T-cell (primary cell): ENCODE measurements at regions not wholly inside any gene's neighbourhood (a gene's known extent, or its start where the extent isn't known, plus 50 kb on each side); places are given as distances from the start of the nearest gene placed in this dataset.

ENCODE experiments used
- ATAC-seq, 4 experiments: fragments of 200-7000 bp in 3 of 4; fragments of 150-1000 bp in 1 of 4; cut with Tn5 transposase; replicated peaks in 1 of 4; 1 replicate in 3 of 4; 2 replicates in 1 of 4; pipeline ENCODE4 v1.10.0; 2021; ENCODE audit warnings: moderate library complexity in 3 of 4, mild to moderate bottlenecking in 2 of 4, moderate number of reproducible peaks in 1 of 4
- CTCF ChIA-PET, 2 donors: fragments of 300-600 bp; sonication (Branson Sonifier 250); formaldehyde crosslinking; loops; one replicate each; lab custom pipeline; 2022; ENCODE audit warnings: antibody characterized with exemption in 2 of 2; lab: Charles Lee
- POLR2A ChIA-PET, 2 donors: fragments of 300-600 bp; sonication (Branson Sonifier 250); formaldehyde crosslinking; loops; one replicate each; lab custom pipeline; 2022; ENCODE audit warnings: antibody characterized with exemption in 2 of 2; lab: Charles Lee
- DNase-seq, 35 experiments: peaks; one replicate each; pipeline versions ENCODE4 v3.0.0 to v3.0.0-alpha.2; 2013 to 2023
- H3K27ac ChIP-seq: one replicate; pipeline ENCODE4 v1.5.1; 2013; ENCODE audit warnings: low read length
- H3K27me3 ChIP-seq, 2 experiments: replicated peaks in 1 of 2; 1 replicate in 1 of 2; 2 replicates in 1 of 2; pipeline versions ENCODE4 v1.6.1 to v1.7.0; 2013; ENCODE audit warnings: low read length in 1 of 2, mixed read lengths in 1 of 2; ENCODE audit not compliant: control insufficient read depth in 2 of 2, insufficient read depth in 2 of 2; ENCODE audit errors: extremely low read depth in 1 of 2
- H3K36me3 ChIP-seq, 2 donors: 1 replicate in 1 of 2; 2 replicates in 1 of 2; pipeline versions ENCODE4 v1.6.1 to v1.7.0; 2013; ENCODE audit warnings: low read length in 1 of 2; ENCODE audit not compliant: control insufficient read depth in 2 of 2, insufficient read depth in 1 of 2; ENCODE audit errors: extremely low read depth in 1 of 2
- H3K4me1 ChIP-seq, 2 experiments: 1 replicate in 1 of 2; 2 replicates in 1 of 2; pipeline versions ENCODE4 v1.6.1 to v1.7.0; 2013; ENCODE audit warnings: low read length in 2 of 2, mixed read lengths in 1 of 2; ENCODE audit not compliant: insufficient read depth in 2 of 2, control insufficient read depth in 1 of 2; ENCODE audit errors: extremely low read depth in 1 of 2
- H3K4me3 ChIP-seq, 2 donors: 1 replicate in 1 of 2; 2 replicates in 1 of 2; pipeline versions ENCODE4 v1.5.1 to v1.7.0; 2013; ENCODE audit warnings: mild to moderate bottlenecking in 2 of 2, low read length in 1 of 2, moderate library complexity in 1 of 2; ENCODE audit not compliant: control insufficient read depth in 1 of 2; ENCODE audit errors: extremely low read depth in 1 of 2
- H3K9me3 ChIP-seq: 2 replicates; pipeline ENCODE4 v1.7.0; 2013
- H3K27ac Mint-ChIP-seq, 2 donors: one replicate each; pipeline ENCODE4 v1.8.0; 2020 to 2021; ENCODE audit warnings: mild to moderate bottlenecking in 2 of 2, mixed read lengths in 2 of 2
- H3K27me3 Mint-ChIP-seq, 2 donors: one replicate each; pipeline ENCODE4 v1.8.0; 2021 to 2022; ENCODE audit warnings: mixed read lengths in 2 of 2
- H3K36me3 Mint-ChIP-seq: one replicate; pipeline ENCODE4 v1.8.0; 2021; ENCODE audit warnings: mixed read lengths
- H3K4me1 Mint-ChIP-seq, 3 donors: one replicate each; pipeline ENCODE4 v1.8.0; 2020 to 2022; ENCODE audit warnings: mixed read lengths in 3 of 3, mild to moderate bottlenecking in 1 of 3
- H3K4me3 Mint-ChIP-seq, 3 donors: one replicate each; pipeline ENCODE4 v1.8.0; 2020 to 2022; ENCODE audit warnings: mild to moderate bottlenecking in 3 of 3, mixed read lengths in 3 of 3, moderate library complexity in 3 of 3
- H3K9me3 Mint-ChIP-seq, 3 donors: one replicate each; pipeline ENCODE4 v1.8.0; 2020 to 2022; ENCODE audit warnings: mixed read lengths in 3 of 3
- WGBS: methylation state at CpG from one replicate; pipeline ENCODE4 v1.1.5; 2013; ENCODE audit warnings: missing lambda C conversion rate; ENCODE audit not compliant: insufficient coverage; 5-methylcytosine and 5-hydroxymethylcytosine counted together

DNA sequence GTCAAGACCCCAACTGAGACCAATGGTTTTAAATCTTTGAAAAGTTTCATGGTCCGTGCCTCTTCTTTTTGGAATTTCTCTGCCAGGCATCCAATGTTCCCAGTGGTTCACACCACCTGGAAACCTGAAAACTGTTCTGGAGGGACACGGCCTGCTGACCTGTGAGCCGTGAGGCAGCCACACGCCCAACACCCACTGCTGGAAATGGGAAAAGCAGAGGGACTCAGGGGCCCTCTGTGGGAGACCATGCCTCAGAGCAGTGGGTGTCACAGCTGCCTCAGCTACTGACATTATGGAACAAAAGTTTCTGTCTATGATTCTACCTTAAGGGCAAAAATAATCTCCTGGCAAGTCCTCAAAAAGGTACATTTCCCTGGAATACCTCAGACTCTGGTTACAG lies 70.4 kb upstream of the VIPR2 start:
- POLR2A ChIA-PET: no interaction called here
- no peaks in the 10 kb centered on the region for H3K27me3 Mint-ChIP-seq

DNA sequence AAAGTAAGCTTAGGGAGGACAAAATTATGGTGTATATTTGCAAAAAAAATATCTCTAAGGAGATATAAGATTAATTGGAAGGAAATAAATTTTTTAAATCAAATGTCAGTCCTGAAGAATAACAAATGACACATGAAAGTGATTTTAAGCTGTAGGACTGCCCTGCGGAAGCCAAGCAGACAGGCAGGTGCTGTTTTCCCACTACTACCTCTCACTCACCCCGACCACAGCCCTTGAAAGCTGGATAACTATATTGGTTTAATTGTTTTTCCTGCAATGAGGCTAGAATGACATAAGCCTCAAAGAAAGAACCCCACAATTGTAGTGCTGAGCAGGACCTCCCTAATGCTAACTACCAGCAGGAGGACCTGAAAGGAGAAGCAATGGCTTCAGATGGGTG lies 68.6 kb upstream of the VIPR2 start:
- H3K4me1 Mint-ChIP-seq: peaks cover 4 to 5% (median 5%) of the 10 kb centered on the region in 3 donors
- H3K27ac Mint-ChIP-seq: no peak overlapping the region
- H3K27me3 ChIP-seq: peaks cover 0 to 2% of the 10 kb centered on the region in 2 experiments
- CTCF ChIA-PET: no interaction called here
- H3K9me3 Mint-ChIP-seq: no peaks in the 10 kb centered on the region
- POLR2A ChIA-PET: no interaction called here
- no peak overlapping the region for H3K4me3 ChIP-seq
- no peaks in the 10 kb centered on the region for H3K27me3 Mint-ChIP-seq
- ATAC-seq (no peak), DNase-seq (no peak)
- no peaks in the 10 kb centered on the region for H3K9me3 ChIP-seq
- H3K4me3 Mint-ChIP-seq: no peak overlapping the region
- H3K36me3 Mint-ChIP-seq: no peaks in the 10 kb centered on the region
- no peak overlapping the region for H3K27ac ChIP-seq
- H3K36me3 ChIP-seq: no peaks in the 10 kb centered on the region
- peaks cover 11 to 19% of the 10 kb centered on the region in 2 experiments for H3K4me1 ChIP-seq
- WGBS: no CpG with 5 or more reads among the region's 2 CpGs

More for the DNA sequence above, 70.4 kb upstream of the VIPR2 start:
- Mint-ChIP-seq H3K27ac (no peak overlapping the region), H3K4me1 (peaks cover 4 to 5% (median 4%) of the 10 kb centered on the region in 3 donors), H3K36me3 (no peaks in the 10 kb centered on the region), H3K9me3 (no peaks in the 10 kb centered on the region), H3K4me3 (no peak overlapping the region)
- DNase-seq: no peak
- WGBS: 90% methylated on average over 4 of the region's 4 CpGs
- H3K9me3 ChIP-seq: no peaks in the 10 kb centered on the region
- peaks cover 0 to 2% of the 10 kb centered on the region in 2 experiments for H3K27me3 ChIP-seq
- H3K4me3 ChIP-seq: no peak overlapping the region
- H3K36me3 ChIP-seq: no peaks in the 10 kb centered on the region
- CTCF ChIA-PET: no interaction called here
- H3K27ac ChIP-seq: no peak overlapping the region
- peaks cover 2 to 3% of the 10 kb centered on the region in 2 experiments for H3K4me1 ChIP-seq
- ATAC-seq: no peak

DNA sequence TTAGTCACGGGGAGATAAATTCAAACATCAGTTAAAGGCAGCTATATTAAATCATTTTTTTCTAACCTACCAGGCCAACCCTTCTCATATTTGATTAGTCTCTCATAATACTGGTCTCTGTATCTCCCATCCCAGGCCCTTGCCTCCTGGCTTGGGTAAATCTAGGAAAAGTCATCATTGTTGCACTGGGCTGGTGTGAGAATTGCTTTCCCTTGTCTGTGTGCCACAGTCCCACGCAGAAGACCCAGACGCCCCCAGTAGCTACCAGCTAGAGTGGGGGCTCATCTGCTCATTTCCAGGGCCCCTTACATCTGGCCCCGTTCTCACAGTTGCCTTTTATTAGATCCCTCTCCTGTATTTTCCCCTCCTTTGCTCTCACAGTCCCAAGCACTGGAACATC lies 67.6 kb upstream of the VIPR2 start:
- WGBS: 90% methylated on average over 1 of the region's 4 CpGs
- no peaks in the 10 kb centered on the region for H3K27me3 Mint-ChIP-seq
- CTCF ChIA-PET: no interaction called here

DNA sequence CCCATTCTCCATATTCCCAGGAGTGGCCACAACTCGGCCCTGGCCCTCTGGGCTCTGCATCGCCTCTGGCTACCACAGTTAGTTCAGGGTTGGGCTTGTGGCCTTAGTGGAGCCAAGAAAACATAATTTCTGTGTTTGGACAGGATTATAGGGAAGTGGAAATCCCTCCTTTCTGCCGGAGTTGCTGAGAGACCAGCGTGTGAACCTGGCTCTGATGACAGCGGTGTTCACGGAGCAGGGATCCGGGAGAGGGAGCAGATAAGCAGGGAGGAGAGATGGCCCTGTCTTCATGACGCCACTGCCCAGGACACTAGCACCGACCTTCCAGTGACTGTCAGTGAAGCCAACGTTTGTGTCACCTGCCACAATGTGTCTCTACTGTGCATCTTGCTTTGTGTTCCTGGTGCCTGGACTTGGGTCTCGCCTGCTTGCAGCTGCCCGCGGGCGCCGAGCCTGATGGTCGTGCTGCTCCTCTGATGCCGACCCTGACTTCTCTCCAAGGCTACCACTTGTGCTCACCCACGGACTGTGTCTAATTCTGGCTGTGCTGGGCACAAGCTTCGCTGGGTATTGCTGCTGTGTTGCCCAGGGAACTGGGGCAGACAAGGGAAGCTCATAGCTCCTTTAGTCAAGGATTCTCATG lies 67.0 kb upstream of the VIPR2 start:
- H3K9me3 ChIP-seq: no peaks in the 10 kb centered on the region
- no peak overlapping the region for H3K27ac ChIP-seq
- H3K27ac Mint-ChIP-seq: no peak overlapping the region
- no peaks in the 10 kb centered on the region for H3K27me3 Mint-ChIP-seq
- H3K9me3 Mint-ChIP-seq: no peaks in the 10 kb centered on the region
- 90% methylated on average over 18 of the region's 19 CpGs for WGBS
- ChIA-PET CTCF (no interaction called here), POLR2A (no interaction called here)
- H3K36me3 Mint-ChIP-seq: no peaks in the 10 kb centered on the region
- no peak for DNase-seq
- no peaks in the 10 kb centered on the region for H3K36me3 ChIP-seq
- H3K27me3 ChIP-seq: no peaks in the 10 kb centered on the region
- H3K4me1 Mint-ChIP-seq: peaks cover 4 to 5% (median 5%) of the 10 kb centered on the region in 3 donors
- H3K4me3 ChIP-seq: no peak overlapping the region
- peaks cover 25 to 35% of the 10 kb centered on the region in 2 experiments for H3K4me1 ChIP-seq
- no peak for ATAC-seq
- H3K4me3 Mint-ChIP-seq: no peak overlapping the region

More for the DNA sequence above, 67.6 kb upstream of the VIPR2 start:
- H3K27me3 ChIP-seq: peaks cover 0 to 2% of the 10 kb centered on the region in 2 experiments
- H3K36me3 ChIP-seq: no peaks in the 10 kb centered on the region
- peaks cover 21 to 29% of the 10 kb centered on the region in 2 experiments for H3K4me1 ChIP-seq
- no peaks in the 10 kb centered on the region for H3K36me3 Mint-ChIP-seq
- no peak overlapping the region for H3K27ac Mint-ChIP-seq
- H3K27ac ChIP-seq: no peak overlapping the region
- POLR2A ChIA-PET: no interaction called here
- peaks cover 4 to 5% (median 5%) of the 10 kb centered on the region in 3 donors for H3K4me1 Mint-ChIP-seq
- DNase-seq (no peak), ATAC-seq (no peak)
- no peaks in the 10 kb centered on the region for H3K9me3 ChIP-seq
- no peak overlapping the region for H3K4me3 ChIP-seq
- H3K4me3 Mint-ChIP-seq: no peak overlapping the region
- H3K9me3 Mint-ChIP-seq: no peaks in the 10 kb centered on the region

GRCh38 chr7:159210581-159211235 lies 66.0 kb upstream of the VIPR2 start:
- no peaks in the 10 kb centered on the region for H3K36me3 Mint-ChIP-seq
- H3K36me3 ChIP-seq: no peaks in the 10 kb centered on the region
- no peak overlapping the region for H3K4me3 Mint-ChIP-seq
- H3K27me3 Mint-ChIP-seq: no peaks in the 10 kb centered on the region
- no peak overlapping the region for H3K27ac ChIP-seq
- no peak overlapping the region for H3K27ac Mint-ChIP-seq
- H3K9me3 ChIP-seq: no peaks in the 10 kb centered on the region
- H3K9me3 Mint-ChIP-seq: no peaks in the 10 kb centered on the region
- peaks cover 5 to 7% (median 7%) of the 10 kb centered on the region in 3 donors for H3K4me1 Mint-ChIP-seq
- ChIA-PET POLR2A (no interaction called here), CTCF (no interaction called here)
- DNase-seq: no peak
- peaks cover 25 to 37% of the 10 kb centered on the region in 2 experiments for H3K4me1 ChIP-seq
- no CpG with 5 or more reads among the region's 1 CpG for WGBS
- ATAC-seq: no peak
- no peak overlapping the region for H3K4me3 ChIP-seq
- no peaks in the 10 kb centered on the region for H3K27me3 ChIP-seq

DNA sequence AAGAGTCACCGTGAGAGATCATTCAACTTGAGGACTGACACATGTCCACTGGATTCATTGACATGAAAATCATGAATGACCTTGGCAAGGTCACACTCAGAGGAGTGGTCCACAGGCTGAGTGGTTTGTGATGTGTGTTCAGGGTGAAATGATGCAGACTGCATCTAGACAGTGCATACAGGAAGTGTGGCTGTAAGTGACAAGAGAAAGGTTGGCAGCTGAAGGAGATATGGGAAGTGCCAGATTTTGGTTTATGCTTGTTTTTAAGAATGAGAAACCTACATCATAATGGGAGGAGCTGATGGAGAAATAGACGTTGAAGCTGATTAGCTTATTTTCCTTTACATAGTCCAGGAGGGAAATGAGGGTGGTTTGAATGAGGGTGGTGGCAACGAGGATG lies 64.8 kb upstream of the VIPR2 start:
- 40% methylated on average over 2 of the region's 3 CpGs for WGBS
- Mint-ChIP-seq H3K4me3 (no peak overlapping the region), H3K27me3 (no peaks in the 10 kb centered on the region), H3K36me3 (no peaks in the 10 kb centered on the region), H3K27ac (no peak overlapping the region), H3K4me1 (peaks cover 5 to 8% (median 7%) of the 10 kb centered on the region in 3 donors), H3K9me3 (no peaks in the 10 kb centered on the region)
- peaks cover 25 to 41% of the 10 kb centered on the region in 2 experiments for H3K4me1 ChIP-seq
- H3K9me3 ChIP-seq: no peaks in the 10 kb centered on the region
- H3K27ac ChIP-seq: no peak overlapping the region
- H3K4me3 ChIP-seq: no peak overlapping the region
- H3K36me3 ChIP-seq: no peaks in the 10 kb centered on the region
- ChIA-PET CTCF (interaction anchor here in 1 of 2 donors (0.9 kb wide), 1 partner anchor 8 kb away, joined by 3 read pairs; no protein-coding TSS in a partner anchor), POLR2A (no interaction called here)
- ATAC-seq (peak; percentile 44 to 78 (median 55)), DNase-seq (peak in 5 of 35 experiments; percentile 7 to 53 (median 26))
- H3K27me3 ChIP-seq: peaks cover 0 to 2% of the 10 kb centered on the region in 2 experiments
